Mammary epithelial cell (primary cell): ENCODE measurements at regions not wholly inside any gene's neighbourhood (a gene's known extent, or its start where the extent isn't known, plus 50 kb on each side); places are given as distances from the start of the nearest gene placed in this dataset.

Experiments
- EZH2 ChIP-seq: IDR thresholded peaks from 2 replicates; pipeline ENCODE4 v1.6.1; 2012; ENCODE audit warnings: low read length, inconsistent platforms, borderline replicate concordance
- TF ChIP-seq, protein P1 (sequence below), 2 donors: IDR thresholded peaks in 1 of 2; conservative IDR thresholded peaks in 1 of 2; 2 replicates each; pipeline ENCODE4 v1.5.1; 2011 to 2012; ENCODE audit warnings: inconsistent platforms in 2 of 2, low read length in 2 of 2, mild to moderate bottlenecking in 2 of 2, control low read depth in 1 of 2, low read depth in 1 of 2; ENCODE audit not compliant: insufficient read depth in 1 of 2; ENCODE audit errors: extremely low read depth in 1 of 2

DNA sequence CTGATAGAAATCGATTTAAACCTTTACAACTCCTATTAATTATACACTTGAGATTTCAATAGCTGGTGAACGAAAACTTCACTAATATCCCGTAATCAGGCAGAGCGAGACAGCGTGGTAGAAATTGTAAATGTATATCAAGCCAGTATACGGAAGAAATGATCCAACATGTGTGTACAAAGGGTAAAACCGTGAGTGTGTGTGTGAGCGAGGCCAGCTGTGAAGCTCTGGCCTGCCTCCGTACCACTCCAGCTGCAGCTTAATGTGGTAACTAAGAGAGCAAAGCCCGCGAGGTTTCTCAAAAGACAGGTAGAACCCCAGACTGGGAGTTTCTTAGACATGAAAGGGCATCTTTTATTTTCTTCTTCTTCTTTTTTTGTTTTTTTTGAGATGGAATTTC lies 52.3 kb upstream of the ZNF516 start:
- TF ChIP-seq, protein P1, sequence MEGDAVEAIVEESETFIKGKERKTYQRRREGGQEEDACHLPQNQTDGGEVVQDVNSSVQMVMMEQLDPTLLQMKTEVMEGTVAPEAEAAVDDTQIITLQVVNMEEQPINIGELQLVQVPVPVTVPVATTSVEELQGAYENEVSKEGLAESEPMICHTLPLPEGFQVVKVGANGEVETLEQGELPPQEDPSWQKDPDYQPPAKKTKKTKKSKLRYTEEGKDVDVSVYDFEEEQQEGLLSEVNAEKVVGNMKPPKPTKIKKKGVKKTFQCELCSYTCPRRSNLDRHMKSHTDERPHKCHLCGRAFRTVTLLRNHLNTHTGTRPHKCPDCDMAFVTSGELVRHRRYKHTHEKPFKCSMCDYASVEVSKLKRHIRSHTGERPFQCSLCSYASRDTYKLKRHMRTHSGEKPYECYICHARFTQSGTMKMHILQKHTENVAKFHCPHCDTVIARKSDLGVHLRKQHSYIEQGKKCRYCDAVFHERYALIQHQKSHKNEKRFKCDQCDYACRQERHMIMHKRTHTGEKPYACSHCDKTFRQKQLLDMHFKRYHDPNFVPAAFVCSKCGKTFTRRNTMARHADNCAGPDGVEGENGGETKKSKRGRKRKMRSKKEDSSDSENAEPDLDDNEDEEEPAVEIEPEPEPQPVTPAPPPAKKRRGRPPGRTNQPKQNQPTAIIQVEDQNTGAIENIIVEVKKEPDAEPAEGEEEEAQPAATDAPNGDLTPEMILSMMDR (conservative IDR thresholded peaks at IDR 0.05 in 1 of 2, IDR thresholded peaks at IDR 0.05 in 1 of 2; ENCODE audit: extremely low read depth in 1 of 2, insufficient read depth in 1 of 2, low read depth in 1 of 2, low read length in 2 of 2) = no peak
- no peak for TF ChIP-seq EZH2
